ENCODE measurements at regions not wholly inside any gene's neighbourhood (a gene's known extent, or its start where the extent isn't known, plus 50 kb on each side); places are given as distances from the start of the nearest gene placed in this dataset.

- DNase-seq = no peak
Measured at GRCh38 chr12:4012977-4013968, 140.1 kb upstream of the PARP11 start.

DNA sequence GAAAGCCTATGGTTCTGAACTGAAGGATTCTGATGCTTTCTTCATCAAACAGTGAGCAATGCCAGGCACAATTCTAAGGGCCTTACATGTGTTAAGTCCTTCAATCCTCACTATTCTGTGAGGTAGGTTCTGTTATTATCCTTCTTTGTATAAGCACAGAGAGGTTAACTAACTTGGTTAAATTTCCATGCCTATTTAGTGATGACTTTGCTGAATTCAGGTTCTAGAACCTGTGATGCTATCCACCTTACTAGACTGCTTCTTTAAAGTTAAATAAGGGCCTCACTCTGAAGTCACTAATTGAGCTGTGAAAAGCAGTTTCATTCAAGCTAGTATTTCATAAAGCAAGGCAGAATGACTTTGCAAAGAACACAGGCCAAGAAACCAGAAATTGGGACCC, 138.9 kb upstream of the PARP11 start:
- DNase-seq = no peak

DNA sequence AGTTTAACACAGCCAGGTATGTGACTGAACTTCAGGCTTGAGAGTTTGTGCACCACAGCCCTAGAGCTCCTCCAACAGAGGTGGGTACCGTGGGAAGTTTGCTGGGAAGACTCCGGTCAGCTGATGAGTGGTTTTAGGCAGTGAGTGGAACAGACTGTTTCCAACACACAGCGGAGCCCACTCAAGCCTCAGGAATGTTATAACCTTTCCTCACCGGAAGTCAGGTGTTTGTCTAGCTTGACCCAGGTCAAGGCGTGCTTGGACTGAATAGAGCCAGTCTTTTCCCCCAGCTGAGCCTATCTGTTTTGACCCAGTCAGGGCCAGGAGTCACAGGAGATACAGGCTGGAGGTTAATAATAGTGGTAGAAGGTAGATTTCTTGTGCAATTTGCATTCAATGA, 138.4 kb upstream of the PARP11 start:
- no peak for DNase-seq

- DNase-seq = no peak
Measured at GRCh38 chr12:4009979-4010704, 136.9 kb upstream of the PARP11 start.

GRCh38 chr12:4006743-4007142, 133.5 kb upstream of the PARP11 start:
- no peak for DNase-seq

GRCh38 chr12:4005851-4006430, 132.7 kb upstream of the PARP11 start:
- no peak for DNase-seq

GRCh38 chr12:4003576-4003975, 130.4 kb upstream of the PARP11 start:
- DNase-seq = no peak

- no peak for DNase-seq
Measured at GRCh38 chr12:4002601-4003000, 129.4 kb upstream of the PARP11 start.

GRCh38 chr12:4001841-4002240, 128.6 kb upstream of the PARP11 start:
- DNase-seq = no peak

GRCh38 chr12:4001031-4001430, 127.8 kb upstream of the PARP11 start:
- no peak for DNase-seq

GRCh38 chr12:3999904-4000303, 126.7 kb upstream of the PARP11 start:
- no peak for DNase-seq

GRCh38 chr12:3998968-3999792, 126.0 kb upstream of the PARP11 start:
- no peak for DNase-seq

GRCh38 chr12:3998397-3998796, 125.2 kb upstream of the PARP11 start:
- no peak for DNase-seq

DNA sequence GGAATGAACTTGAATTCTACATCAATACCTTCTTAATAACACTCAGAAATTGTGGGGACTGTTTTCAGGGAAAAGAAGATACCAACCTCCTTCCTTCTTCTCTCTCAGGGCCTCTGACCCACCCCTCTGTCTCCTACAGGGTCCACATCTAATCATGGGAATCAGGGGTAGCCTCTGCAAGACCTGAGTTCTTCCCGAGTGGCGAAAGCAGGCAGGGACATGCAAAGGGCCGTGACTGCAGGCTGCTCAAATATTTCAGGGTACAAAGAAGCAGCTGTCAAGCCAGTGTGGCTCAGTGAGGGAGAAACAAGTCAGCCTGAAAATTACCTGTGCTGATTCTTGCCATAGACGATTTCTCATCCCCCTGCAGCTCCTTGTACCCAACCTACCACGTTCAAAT, 123.1 kb upstream of the PARP11 start:
- no peak for DNase-seq

- no peak for DNase-seq
Measured at GRCh38 chr12:3995306-3995705, 122.1 kb upstream of the PARP11 start.

DNA sequence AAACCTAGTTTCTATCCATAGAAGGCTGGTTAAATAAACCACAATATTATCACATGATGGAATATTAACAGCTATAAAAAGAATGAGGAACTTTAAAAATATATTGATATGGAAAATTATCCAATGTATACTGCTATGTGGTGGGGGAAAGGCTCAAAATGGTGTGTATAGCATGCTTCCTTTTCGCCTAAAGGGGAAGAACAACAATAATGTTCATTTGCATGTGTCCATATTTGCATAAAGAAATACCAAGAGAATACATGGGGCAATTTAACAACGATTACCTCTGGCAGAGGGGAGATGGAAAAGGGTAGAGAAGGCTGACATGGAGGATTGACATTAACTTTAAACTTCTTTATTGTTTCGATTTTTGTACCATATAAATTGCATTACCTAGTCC, 121.3 kb upstream of the PARP11 start:
- DNase-seq = no peak

DNA sequence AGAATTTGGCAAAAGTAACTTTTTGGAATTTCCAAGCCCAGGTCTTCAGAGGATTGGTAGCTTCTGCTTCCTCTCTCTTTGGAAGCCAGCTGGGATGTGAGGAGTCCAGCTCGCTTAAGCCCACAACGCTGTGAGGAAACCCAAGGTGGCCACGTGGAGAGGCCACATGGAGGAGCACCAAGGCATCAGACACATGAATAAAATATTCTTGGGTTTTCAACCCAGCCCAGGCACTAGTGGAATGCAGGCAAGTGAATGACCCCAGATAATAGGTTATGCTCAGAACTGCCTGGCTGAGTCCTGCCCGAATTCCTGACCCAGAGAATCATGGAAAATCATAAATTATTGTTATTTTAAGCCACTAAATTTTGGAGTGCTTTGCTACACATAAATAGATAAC, 119.7 kb upstream of the PARP11 start:
- no peak for DNase-seq

DNA sequence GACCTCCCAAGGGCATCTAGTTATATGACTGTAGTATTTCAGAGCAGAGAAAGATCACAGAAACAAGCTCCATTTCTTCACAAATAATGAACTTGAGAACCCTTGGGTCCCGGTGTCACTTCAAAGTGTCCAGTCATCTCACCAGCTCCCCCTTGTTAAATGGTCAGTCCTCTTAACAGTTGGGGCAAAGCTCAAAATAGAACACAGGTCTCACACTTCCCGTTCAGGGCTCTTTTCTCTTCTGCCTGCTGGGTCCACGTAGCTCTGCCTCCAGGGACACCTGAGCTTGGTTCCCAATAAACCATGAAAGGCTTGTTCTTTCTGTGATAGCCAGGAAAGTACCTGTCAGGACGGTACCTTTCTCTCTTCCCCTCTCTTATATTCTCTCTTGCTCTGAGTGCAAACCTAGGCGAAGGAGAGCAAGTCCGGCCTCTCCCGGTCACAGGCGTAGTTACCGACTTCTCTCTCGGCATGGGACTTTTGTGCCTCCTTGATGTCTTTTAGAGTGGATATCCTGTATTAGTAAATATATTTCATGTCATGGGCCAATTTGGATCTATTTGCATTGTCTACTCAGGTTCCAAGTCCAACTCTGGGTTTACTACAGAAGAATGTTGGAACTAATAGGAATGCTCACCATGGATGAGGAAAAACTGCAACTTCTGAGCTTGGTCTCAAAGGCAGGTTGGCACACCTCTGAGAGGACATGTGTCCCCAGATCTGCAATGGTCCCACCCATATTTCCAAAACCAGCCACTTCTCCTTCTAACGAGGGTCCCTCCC, 118.8 kb upstream of the PARP11 start:
- no peak for DNase-seq

GRCh38 chr12:3990501-3991280, 117.5 kb upstream of the PARP11 start:
- no peak for DNase-seq

GRCh38 chr12:3989218-3989550, 116.0 kb upstream of the PARP11 start:
- no peak for DNase-seq

GRCh38 chr12:3988519-3989217, 115.5 kb upstream of the PARP11 start:
- DNase-seq = no peak

All from NCI-H510A treated with DMSO at 0.1 percent for 48 hours (cell line).